NCI-H1930 (cell line): ENCODE measurements at regions not wholly inside any gene's neighbourhood (a gene's known extent, or its start where the extent isn't known, plus 50 kb on each side); places are given as distances from the start of the nearest gene placed in this dataset.

Experiments
- DNase-seq, 2 experiments: peaks; one replicate each; lab custom pipeline; 2025; lab: John Stamatoyannopoulos, UW

GRCh38 chr11:106409222-106409621 lies 331.8 kb downstream of the AASDHPPT start:
- no peak for DNase-seq

GRCh38 chr11:106409671-106410070 lies 332.2 kb downstream of the AASDHPPT start:
- no peak for DNase-seq

- no peak for DNase-seq
Observed at GRCh38 chr11:106410902-106411301, 333.4 kb downstream of the AASDHPPT start.

- DNase-seq: no peak
Observed at GRCh38 chr11:106413222-106413621, 335.8 kb downstream of the AASDHPPT start.

GRCh38 chr11:106415510-106415909 lies 338.0 kb downstream of the AASDHPPT start:
- DNase-seq: no peak

GRCh38 chr11:106418791-106419190 lies 341.3 kb downstream of the AASDHPPT start:
- DNase-seq: no peak

GRCh38 chr11:106420048-106420665 lies 342.7 kb downstream of the AASDHPPT start:
- no peak for DNase-seq

- no peak for DNase-seq
Observed at GRCh38 chr11:106420686-106421085, 343.2 kb downstream of the AASDHPPT start.

- DNase-seq: no peak
Observed at GRCh38 chr11:106421676-106422292, 344.3 kb downstream of the AASDHPPT start.

GRCh38 chr11:106422583-106422982 lies 345.1 kb downstream of the AASDHPPT start:
- DNase-seq: no peak

GRCh38 chr11:106424111-106424510 lies 346.6 kb downstream of the AASDHPPT start:
- DNase-seq: no peak

- no peak for DNase-seq
Observed at GRCh38 chr11:106425819-106426218, 348.4 kb downstream of the AASDHPPT start.

GRCh38 chr11:106426696-106427095 lies 349.2 kb downstream of the AASDHPPT start:
- DNase-seq: no peak

GRCh38 chr11:106427736-106428135 lies 350.3 kb downstream of the AASDHPPT start:
- no peak for DNase-seq

- DNase-seq: no peak
Observed at GRCh38 chr11:106442032-106442431, 364.6 kb downstream of the AASDHPPT start.

- no peak for DNase-seq
Observed at GRCh38 chr11:106446302-106446701, 368.8 kb downstream of the AASDHPPT start.

GRCh38 chr11:106446955-106447354 lies 369.5 kb downstream of the AASDHPPT start:
- DNase-seq: no peak

GRCh38 chr11:106447631-106448191 lies 370.2 kb downstream of the AASDHPPT start:
- no peak for DNase-seq

GRCh38 chr11:106449763-106450162 lies 372.3 kb downstream of the AASDHPPT start:
- DNase-seq: no peak

- no peak for DNase-seq
Observed at GRCh38 chr11:106451228-106451922, 373.9 kb downstream of the AASDHPPT start.

- DNase-seq: no peak
Observed at GRCh38 chr11:106456647-106457046, 379.2 kb downstream of the AASDHPPT start.

GRCh38 chr11:106457727-106458126 lies 380.3 kb downstream of the AASDHPPT start:
- no peak for DNase-seq

GRCh38 chr11:106459135-106459534 lies 381.7 kb downstream of the AASDHPPT start:
- no peak for DNase-seq
